OCI-LY1 (cell line): ENCODE measurements at regions not wholly inside any gene's neighbourhood (a gene's known extent, or its start where the extent isn't known, plus 50 kb on each side); places are given as distances from the start of the nearest gene placed in this dataset.

ENCODE experiments used
- CTCF ChIP-seq: fragments of 200-600 bp; sonication (generic), shearing (Covaris generic); IDR thresholded peaks from 2 replicates; pipeline ENCODE4 v1.5.1; 2017; ENCODE audit warnings: mild to moderate bottlenecking, antibody characterized with exemption, low read length, moderate library complexity, mixed read lengths
- EZH2 ChIP-seq: fragments of 200-600 bp; sonication (generic), shearing (Covaris generic); IDR thresholded peaks from 2 replicates; pipeline ENCODE4 v1.8.0; 2017; ENCODE audit warnings: borderline replicate concordance, mixed run types, mild to moderate bottlenecking, antibody characterized with exemption, low read length, moderate library complexity, mixed read lengths

- TF ChIP-seq EZH2: no peak
- TF ChIP-seq CTCF: no peak
Measured at GRCh38 chr6:94099072-94099471, 679.7 kb upstream of the EPHA7 start.
